KMS-11 (cell line): ENCODE measurements at regions not wholly inside any gene's neighbourhood (a gene's known extent, or its start where the extent isn't known, plus 50 kb on each side); places are given as distances from the start of the nearest gene placed in this dataset.
"Not testable (repeated sequence)": the region's sequence is repeated elsewhere in the genome, so short reads cannot be mapped to it uniquely, and the experiment has no call there.

Experiments
- H2AFZ ChIP-seq: fragments of 200-600 bp; sonication (generic); 2 replicates; pipeline ENCODE4 v1.6.1; 2016; ENCODE audit warnings: antibody characterized with exemption, mixed run types, low read depth
- H3K27ac ChIP-seq: fragments of 200-600 bp; sonication (generic); 2 replicates; pipeline ENCODE4 v1.6.1; 2016; ENCODE audit warnings: mild to moderate bottlenecking, mixed run types
- H3K27me3 ChIP-seq: fragments of 200-600 bp; sonication (generic); 2 replicates; pipeline ENCODE4 v1.6.1; 2017; ENCODE audit warnings: mild to moderate bottlenecking, low read depth, mixed run types, moderate library complexity; ENCODE audit not compliant: insufficient read depth
- H3K36me3 ChIP-seq: fragments of 200-600 bp; sonication (generic); 2 replicates; pipeline ENCODE4 v1.6.1; 2017; ENCODE audit warnings: mild to moderate bottlenecking, mixed run types; ENCODE audit not compliant: insufficient read depth
- H3K4me1 ChIP-seq: fragments of 200-600 bp; sonication (generic); 2 replicates; pipeline ENCODE4 v1.6.1; 2016; ENCODE audit warnings: mild to moderate bottlenecking, low read depth, mixed run types; ENCODE audit not compliant: poor library complexity, severe bottlenecking
- H3K4me2 ChIP-seq: fragments of 200-600 bp; sonication (generic); 2 replicates; pipeline ENCODE4 v1.7.0; 2016; ENCODE audit warnings: mild to moderate bottlenecking, mixed run types
- H3K4me3 ChIP-seq: fragments of 200-600 bp; sonication (generic); IDR thresholded peaks from 2 replicates; pipeline ENCODE4 v1.6.1; 2017; ENCODE audit warnings: low read depth, low read length, mixed read lengths; ENCODE audit not compliant: insufficient read depth
- H3K79me2 ChIP-seq: fragments of 200-600 bp; sonication (generic); 2 replicates; pipeline ENCODE4 v1.6.1; 2016; ENCODE audit warnings: low read depth, mixed run types; ENCODE audit not compliant: insufficient read depth
- H3K9ac ChIP-seq: fragments of 200-600 bp; sonication (generic); 2 replicates; pipeline ENCODE4 v1.6.1; 2016; ENCODE audit warnings: mild to moderate bottlenecking, mixed run types
- H4K20me1 ChIP-seq: fragments of 200-600 bp; sonication (generic); 2 replicates; pipeline ENCODE4 v1.6.1; 2016; ENCODE audit warnings: mild to moderate bottlenecking, mixed run types; ENCODE audit not compliant: insufficient read depth
- TF ChIP-seq, protein P1 (sequence below): fragments of 200-600 bp; sonication (generic); conservative IDR thresholded peaks from 2 replicates; pipeline ENCODE4 v1.6.1; 2017; ENCODE audit warnings: low read depth, mild to moderate bottlenecking, antibody characterized with exemption, low read length, moderate library complexity, mixed read lengths

DNA sequence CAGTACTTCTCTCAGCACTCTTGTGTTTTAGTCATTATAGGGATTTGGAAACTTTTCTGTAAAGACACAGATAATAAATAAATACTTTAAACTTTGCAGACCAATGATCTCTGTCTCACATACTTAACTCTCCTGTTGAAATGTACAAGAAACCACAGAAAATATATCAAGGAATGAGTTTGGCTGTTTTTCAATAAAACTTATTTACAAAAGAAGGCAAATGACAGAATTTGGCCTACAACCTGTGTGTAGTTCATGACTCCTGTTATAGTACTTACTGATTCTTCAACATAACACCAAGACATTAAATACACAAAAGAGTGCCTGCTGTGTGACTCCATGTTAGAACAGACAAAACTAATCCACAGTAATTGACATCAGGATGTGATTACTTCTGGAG lies 510.0 kb upstream of the PHF14 start:
- Histone ChIP-seq H2AFZ (no peak overlapping the region), H3K9ac (no peak overlapping the region), H3K27me3 (no peaks in the 10 kb centered on the region), H3K36me3 (no peaks in the 10 kb centered on the region), H3K4me2 (no peak overlapping the region), H4K20me1 (no peaks in the 10 kb centered on the region), H3K4me1 (no peaks in the 10 kb centered on the region), H3K79me2 (no peaks in the 10 kb centered on the region), H3K27ac (no peak overlapping the region), H3K4me3 (no peak overlapping the region)
- TF ChIP-seq, protein P1, sequence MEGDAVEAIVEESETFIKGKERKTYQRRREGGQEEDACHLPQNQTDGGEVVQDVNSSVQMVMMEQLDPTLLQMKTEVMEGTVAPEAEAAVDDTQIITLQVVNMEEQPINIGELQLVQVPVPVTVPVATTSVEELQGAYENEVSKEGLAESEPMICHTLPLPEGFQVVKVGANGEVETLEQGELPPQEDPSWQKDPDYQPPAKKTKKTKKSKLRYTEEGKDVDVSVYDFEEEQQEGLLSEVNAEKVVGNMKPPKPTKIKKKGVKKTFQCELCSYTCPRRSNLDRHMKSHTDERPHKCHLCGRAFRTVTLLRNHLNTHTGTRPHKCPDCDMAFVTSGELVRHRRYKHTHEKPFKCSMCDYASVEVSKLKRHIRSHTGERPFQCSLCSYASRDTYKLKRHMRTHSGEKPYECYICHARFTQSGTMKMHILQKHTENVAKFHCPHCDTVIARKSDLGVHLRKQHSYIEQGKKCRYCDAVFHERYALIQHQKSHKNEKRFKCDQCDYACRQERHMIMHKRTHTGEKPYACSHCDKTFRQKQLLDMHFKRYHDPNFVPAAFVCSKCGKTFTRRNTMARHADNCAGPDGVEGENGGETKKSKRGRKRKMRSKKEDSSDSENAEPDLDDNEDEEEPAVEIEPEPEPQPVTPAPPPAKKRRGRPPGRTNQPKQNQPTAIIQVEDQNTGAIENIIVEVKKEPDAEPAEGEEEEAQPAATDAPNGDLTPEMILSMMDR: no peak

DNA sequence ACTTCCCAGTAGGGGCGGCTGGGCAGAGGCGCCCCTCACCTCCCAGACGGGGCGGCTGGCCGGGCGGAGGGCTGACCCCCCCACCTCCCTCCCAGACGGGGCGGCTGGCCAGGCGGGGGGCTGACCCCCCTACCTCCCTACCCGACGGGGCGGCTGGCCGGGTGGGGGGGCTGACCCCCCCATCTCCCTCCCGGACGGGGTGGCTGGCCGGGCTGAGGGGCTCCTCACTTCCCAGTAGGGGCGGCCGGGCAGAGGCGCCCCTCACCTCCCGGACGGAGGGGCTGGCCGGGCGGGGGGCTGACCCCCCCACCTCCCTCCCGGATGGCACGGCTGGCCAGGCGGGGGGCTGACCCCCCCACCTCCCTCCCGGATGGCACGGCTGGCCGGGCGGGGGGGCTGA lies 508.1 kb upstream of the PHF14 start:
- not testable (repeated sequence) for H3K36me3 ChIP-seq, H4K20me1 ChIP-seq

DNA sequence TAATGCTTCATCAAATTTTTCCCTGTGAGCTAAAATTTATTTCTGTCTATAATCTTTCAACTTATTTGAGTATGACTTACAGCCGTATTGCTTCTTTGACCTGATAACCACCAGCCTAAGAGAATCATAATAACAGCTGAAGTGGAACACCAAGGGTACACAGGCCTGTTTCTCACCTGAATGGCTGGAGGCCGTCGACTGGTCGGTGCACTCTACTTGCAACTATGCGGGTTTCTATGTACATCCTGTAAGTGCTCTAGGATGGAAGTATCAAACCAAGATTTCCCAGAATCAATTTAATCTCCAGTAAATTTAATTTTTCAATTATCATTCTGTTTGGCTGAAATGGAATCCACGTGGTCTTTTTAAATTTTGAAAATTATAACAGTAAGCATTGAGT lies 504.8 kb upstream of the PHF14 start:
- Histone ChIP-seq H3K27ac (no peak overlapping the region), H2AFZ (no peak overlapping the region), H4K20me1 (no peaks in the 10 kb centered on the region), H3K36me3 (no peaks in the 10 kb centered on the region), H3K27me3 (no peaks in the 10 kb centered on the region), H3K4me2 (no peak overlapping the region), H3K4me3 (no peak overlapping the region), H3K9ac (no peak overlapping the region), H3K4me1 (no peaks in the 10 kb centered on the region), H3K79me2 (no peaks in the 10 kb centered on the region)
- TF ChIP-seq, protein P1: no peak

More for the DNA sequence above, 508.1 kb upstream of the PHF14 start:
- H3K4me3 ChIP-seq, H2AFZ ChIP-seq, H3K4me1 ChIP-seq, H3K9ac ChIP-seq, H3K79me2 ChIP-seq, H3K27me3 ChIP-seq, H3K4me2 ChIP-seq, H3K27ac ChIP-seq: not testable (repeated sequence)

DNA sequence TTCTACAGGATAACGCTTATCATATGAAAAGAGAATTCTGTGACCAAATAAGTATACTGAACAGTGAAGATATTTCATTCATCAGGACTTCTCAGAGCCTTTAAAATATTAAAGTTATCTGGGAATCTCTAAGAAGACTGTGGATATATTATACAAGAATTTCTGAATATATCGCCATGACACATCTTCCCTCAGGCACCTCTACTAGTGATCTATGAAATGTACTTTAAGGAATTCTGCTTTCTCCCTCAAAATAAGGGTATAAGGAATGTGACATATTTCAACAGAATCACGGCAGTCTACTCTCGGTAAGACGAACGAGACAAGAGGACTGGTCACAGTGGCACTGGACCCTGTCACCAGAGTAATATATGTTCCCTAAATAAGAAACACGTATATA lies 504.2 kb upstream of the PHF14 start:
- Histone ChIP-seq H3K79me2 (no peaks in the 10 kb centered on the region), H2AFZ (no peak overlapping the region), H3K4me3 (no peak overlapping the region), H3K36me3 (no peaks in the 10 kb centered on the region), H4K20me1 (no peaks in the 10 kb centered on the region), H3K9ac (no peak overlapping the region), H3K27me3 (no peaks in the 10 kb centered on the region), H3K4me1 (no peaks in the 10 kb centered on the region), H3K27ac (no peak overlapping the region), H3K4me2 (no peak overlapping the region)
- TF ChIP-seq, protein P1: no peak

DNA sequence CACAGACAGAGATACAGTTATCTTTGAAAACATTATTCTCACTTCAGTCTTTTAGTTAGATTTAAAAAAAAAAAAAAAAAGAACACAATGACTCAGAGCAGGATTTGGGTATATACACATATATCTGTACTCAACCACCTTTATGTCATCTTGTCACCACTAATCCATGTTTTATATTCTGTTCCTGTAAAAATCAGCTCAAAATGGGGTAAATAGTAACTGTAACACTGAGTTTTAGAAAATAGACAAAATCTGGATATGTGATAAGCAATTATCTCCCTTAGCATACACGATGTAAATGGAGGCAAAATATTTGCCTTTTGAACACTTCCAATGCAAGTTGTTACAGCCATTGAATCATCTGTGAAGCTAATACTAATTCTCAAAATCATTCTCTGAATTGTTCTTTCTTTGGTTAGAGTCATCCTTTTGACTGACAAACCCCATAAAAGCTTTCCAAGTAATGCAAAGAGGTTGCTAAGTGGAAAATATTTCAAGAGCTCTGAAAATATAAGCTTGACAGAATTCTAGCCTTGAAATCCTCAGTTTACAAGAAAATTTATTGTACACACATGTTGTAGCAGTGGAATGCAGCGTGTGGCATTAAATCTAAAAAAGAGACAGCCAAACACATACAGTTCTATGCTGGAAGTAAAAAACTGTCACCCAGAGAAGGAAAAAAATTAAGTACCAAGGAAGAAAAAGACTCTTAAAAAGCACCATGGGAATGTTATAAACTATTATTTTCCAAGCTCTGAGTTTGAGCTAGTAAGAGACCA lies 502.2 kb upstream of the PHF14 start:
- TF ChIP-seq, protein P1: no peak
- Histone ChIP-seq H3K9ac (no peak overlapping the region), H3K4me2 (no peak overlapping the region), H3K27ac (no peak overlapping the region), H4K20me1 (no peaks in the 10 kb centered on the region), H3K27me3 (no peaks in the 10 kb centered on the region), H3K79me2 (no peaks in the 10 kb centered on the region), H3K36me3 (no peaks in the 10 kb centered on the region), H3K4me1 (no peaks in the 10 kb centered on the region), H2AFZ (no peak overlapping the region), H3K4me3 (no peak overlapping the region)
